Peyer's patch (tissue), 4 donors: ENCODE measurements at regions not wholly inside any gene's neighbourhood (a gene's known extent, or its start where the extent isn't known, plus 50 kb on each side); places are given as distances from the start of the nearest gene placed in this dataset.

Experiments
- POLR2A ChIP-seq, 2 donors: fragments of 450-650 bp; IDR thresholded peaks; one replicate each; pipeline ENCODE4 v1.5.1; 2017; ENCODE audit warnings: antibody characterized with exemption in 2 of 2, mild to moderate bottlenecking in 2 of 2, moderate library complexity in 2 of 2
- TF ChIP-seq, protein P1 (sequence below), 6 experiments: fragments of 450-650 bp in 4 of 6; fragments of 200-600 bp in 2 of 6; sonication (generic) in 1 of 6; IDR thresholded peaks; one replicate each; pipeline ENCODE4 v1.5.1; 2017 to 2019; ENCODE audit warnings: antibody characterized with exemption in 6 of 6, mild to moderate bottlenecking in 3 of 6, moderate library complexity in 1 of 6

DNA sequence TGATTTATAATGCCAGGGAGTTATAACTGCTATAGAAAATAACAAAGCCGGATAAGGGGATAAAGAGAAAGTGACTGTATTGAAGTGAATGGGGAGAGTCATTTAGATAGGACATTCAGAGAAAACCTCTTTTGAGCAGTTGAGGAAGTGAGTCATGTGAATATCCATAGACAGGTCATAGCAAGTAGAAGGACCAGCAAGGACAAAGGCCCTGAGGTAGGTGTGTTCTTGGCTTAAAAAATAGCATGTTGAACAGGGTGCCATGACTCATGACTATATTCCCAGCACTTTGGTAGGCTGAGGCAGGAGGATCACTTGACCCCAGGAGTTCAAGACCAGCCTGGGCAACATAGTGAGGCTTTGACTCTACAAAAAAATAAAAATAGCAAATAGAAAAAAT is 51.5 kb upstream of the RAP1B start:
- TF ChIP-seq, protein P1, sequence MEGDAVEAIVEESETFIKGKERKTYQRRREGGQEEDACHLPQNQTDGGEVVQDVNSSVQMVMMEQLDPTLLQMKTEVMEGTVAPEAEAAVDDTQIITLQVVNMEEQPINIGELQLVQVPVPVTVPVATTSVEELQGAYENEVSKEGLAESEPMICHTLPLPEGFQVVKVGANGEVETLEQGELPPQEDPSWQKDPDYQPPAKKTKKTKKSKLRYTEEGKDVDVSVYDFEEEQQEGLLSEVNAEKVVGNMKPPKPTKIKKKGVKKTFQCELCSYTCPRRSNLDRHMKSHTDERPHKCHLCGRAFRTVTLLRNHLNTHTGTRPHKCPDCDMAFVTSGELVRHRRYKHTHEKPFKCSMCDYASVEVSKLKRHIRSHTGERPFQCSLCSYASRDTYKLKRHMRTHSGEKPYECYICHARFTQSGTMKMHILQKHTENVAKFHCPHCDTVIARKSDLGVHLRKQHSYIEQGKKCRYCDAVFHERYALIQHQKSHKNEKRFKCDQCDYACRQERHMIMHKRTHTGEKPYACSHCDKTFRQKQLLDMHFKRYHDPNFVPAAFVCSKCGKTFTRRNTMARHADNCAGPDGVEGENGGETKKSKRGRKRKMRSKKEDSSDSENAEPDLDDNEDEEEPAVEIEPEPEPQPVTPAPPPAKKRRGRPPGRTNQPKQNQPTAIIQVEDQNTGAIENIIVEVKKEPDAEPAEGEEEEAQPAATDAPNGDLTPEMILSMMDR (IDR thresholded peaks at IDR 0.05) = no peak
- TF ChIP-seq POLR2A (IDR thresholded peaks at IDR 0.05) = no peak
